Left lung (tissue), 4 donors: ENCODE measurements at regions not wholly inside any gene's neighbourhood (a gene's known extent, or its start where the extent isn't known, plus 50 kb on each side); places are given as distances from the start of the nearest gene placed in this dataset.
"Not testable (repeated sequence)": the region's sequence is repeated elsewhere in the genome, so short reads cannot be mapped to it uniquely, and the experiment has no call there.

ENCODE experiments used
- ATAC-seq: fragments of 200-7000 bp; cut with Tn5 transposase; one replicate; pipeline ENCODE4 v1.9.1; 2020; ENCODE audit warnings: moderate library complexity
- DNase-seq, 4 donors: peaks; one replicate each; pipeline ENCODE4 v3.0.0-alpha.2; 2013 to 2020
- H3K27ac ChIP-seq, 2 donors: fragments of 200-600 bp; sonication (generic) in 1 of 2; one replicate each; pipeline versions ENCODE4 v1.5.0 to v1.8.0; 2020 to 2021
- H3K27me3 ChIP-seq, 2 donors: fragments of 200-600 bp; sonication (generic) in 1 of 2; one replicate each; pipeline versions ENCODE4 v1.5.0 to v1.8.0; 2020 to 2021
- H3K36me3 ChIP-seq, 2 donors: fragments of 200-600 bp; sonication (generic) in 1 of 2; one replicate each; pipeline versions ENCODE4 v1.5.0 to v1.8.0; 2020 to 2021
- H3K4me1 ChIP-seq, 2 donors: fragments of 200-600 bp; one replicate each; pipeline ENCODE4 v1.8.0; 2021
- H3K4me3 ChIP-seq, 2 donors: fragments of 200-600 bp; sonication (generic) in 1 of 2; one replicate each; pipeline versions ENCODE4 v1.5.0 to v1.8.0; 2020 to 2021; ENCODE audit warnings: mild to moderate bottlenecking in 1 of 2
- H3K9me3 ChIP-seq, 2 donors: fragments of 200-600 bp; sonication (generic) in 1 of 2; one replicate each; pipeline versions ENCODE4 v1.5.0 to v1.8.0; 2020 to 2021
- CTCF ChIP-seq, 2 donors: fragments of 200-600 bp; sonication (generic) in 1 of 2; IDR thresholded peaks; one replicate each; pipeline versions ENCODE4 v1.5.0 to v1.8.0; 2021; ENCODE audit warnings: antibody characterized with exemption in 2 of 2
- intact Hi-C, 2 donors: fragments of 100-400 bp; cut with DNase I; formaldehyde crosslinking; loops; one replicate each; pipeline versions ENCODE4 v1.11.2 to v1.14.2; 2022
- donor health status: DM: no; HTN: yes; CAD: no.
- donor health status: DM: no; HTN: no; CAD: no.

GRCh38 chr17:71444078-71444477 lies 676.7 kb upstream of the SOX9 start:
- intact Hi-C loops = no loop called here
- DNase-seq = no peak
- Histone ChIP-seq H3K27me3 (no peaks in the 10 kb centered on the region), H3K4me3 (no peak overlapping the region), H3K9me3 (no peaks in the 10 kb centered on the region), H3K4me1 (peaks cover 0 to 4% of the 10 kb centered on the region in 2 donors), H3K27ac (no peak overlapping the region), H3K36me3 (no peaks in the 10 kb centered on the region)
- no peak for TF ChIP-seq CTCF (IDR thresholded peaks at IDR 0.05)
- no peak for ATAC-seq

- Histone ChIP-seq H3K4me3 (no peak overlapping the region), H3K36me3 (no peaks in the 10 kb centered on the region), H3K4me1 (no peaks in the 10 kb centered on the region), H3K27ac (no peak overlapping the region), H3K9me3 (no peaks in the 10 kb centered on the region), H3K27me3 (no peaks in the 10 kb centered on the region)
- no peak for TF ChIP-seq CTCF (IDR thresholded peaks at IDR 0.05)
- DNase-seq (no peak), ATAC-seq (no peak)
- intact Hi-C loops = no loop called here
Measured at GRCh38 chr17:71446645-71447437, 674.0 kb upstream of the SOX9 start.

DNA sequence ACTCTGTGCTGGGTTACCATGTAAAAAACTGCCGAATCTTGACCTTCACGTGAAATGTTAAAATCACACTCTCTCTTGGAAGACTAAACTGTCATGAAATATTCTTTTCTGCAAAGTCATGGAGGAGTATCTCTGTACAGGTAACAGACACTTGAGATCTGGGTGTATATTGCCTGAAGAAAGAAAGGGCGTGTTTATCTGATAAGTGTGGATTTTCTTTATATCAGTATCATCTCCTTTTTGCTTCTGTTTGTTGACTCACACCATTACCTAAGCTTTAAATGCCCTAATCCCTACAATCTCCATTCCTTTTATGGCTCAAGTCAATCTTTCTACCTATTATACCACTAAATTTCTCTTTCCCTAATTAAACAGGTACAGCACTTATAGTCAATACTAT lies 673.2 kb upstream of the SOX9 start:
- no peak overlapping the region for H3K4me3 ChIP-seq
- intact Hi-C loops = no loop called here
- H3K36me3 ChIP-seq = no peaks in the 10 kb centered on the region
- no peak for ATAC-seq
- no peaks in the 10 kb centered on the region for H3K27me3 ChIP-seq
- no peaks in the 10 kb centered on the region for H3K4me1 ChIP-seq
- no peaks in the 10 kb centered on the region for H3K9me3 ChIP-seq
- DNase-seq = no peak
- no peak overlapping the region for H3K27ac ChIP-seq
- no peak for TF ChIP-seq CTCF (IDR thresholded peaks at IDR 0.05)

GRCh38 chr17:71450657-71451056 lies 670.2 kb upstream of the SOX9 start:
- H3K4me3 ChIP-seq, H3K27me3 ChIP-seq, H3K36me3 ChIP-seq, DNase-seq, H3K27ac ChIP-seq, H3K9me3 ChIP-seq, H3K4me1 ChIP-seq, ATAC-seq, intact Hi-C loops: not testable (repeated sequence)

- Histone ChIP-seq H3K4me3 (no peak overlapping the region), H3K27me3 (no peaks in the 10 kb centered on the region), H3K9me3 (no peaks in the 10 kb centered on the region), H3K4me1 (no peaks in the 10 kb centered on the region), H3K27ac (no peak overlapping the region), H3K36me3 (no peaks in the 10 kb centered on the region)
- TF ChIP-seq CTCF (IDR thresholded peaks at IDR 0.05) = no peak
- DNase-seq (no peak), ATAC-seq (no peak)
- intact Hi-C loops = no loop called here
Measured at GRCh38 chr17:71453876-71454422, 666.9 kb upstream of the SOX9 start.
